SIG-M5 treated with dmso at 0.1 percent for 504 hours (cell line): ENCODE measurements at regions not wholly inside any gene's neighbourhood (a gene's known extent, or its start where the extent isn't known, plus 50 kb on each side); places are given as distances from the start of the nearest gene placed in this dataset.
"Not testable (repeated sequence)": the region's sequence is repeated elsewhere in the genome, so short reads cannot be mapped to it uniquely, and the experiment has no call there.

ENCODE experiments used
- DNase-seq: peaks from one replicate; lab custom pipeline; 2025; ENCODE audit not compliant: unreplicated experiment; lab: John Stamatoyannopoulos, UW

GRCh38 chr5:56309262-56309826 lies 76.2 kb upstream of the ANKRD55 start:
- DNase-seq, result no peak

- no peak for DNase-seq
Observed at GRCh38 chr5:56307714-56308333, 74.7 kb upstream of the ANKRD55 start.

GRCh38 chr5:56306433-56307150 lies 73.5 kb upstream of the ANKRD55 start:
- DNase-seq, result no peak

- no peak for DNase-seq
Observed at GRCh38 chr5:56305001-56305950, 72.1 kb upstream of the ANKRD55 start.

GRCh38 chr5:56303511-56303910 lies 70.4 kb upstream of the ANKRD55 start:
- DNase-seq, result no peak

- no peak for DNase-seq
Observed at GRCh38 chr5:56302027-56302426, 68.9 kb upstream of the ANKRD55 start.

- DNase-seq, result no peak
Observed at GRCh38 chr5:56301069-56301468, 67.9 kb upstream of the ANKRD55 start.

- no peak for DNase-seq
Observed at GRCh38 chr5:56299212-56299611, 66.1 kb upstream of the ANKRD55 start.

- DNase-seq, result no peak
Observed at GRCh38 chr5:56298336-56299090, 65.4 kb upstream of the ANKRD55 start.

GRCh38 chr5:56297851-56298250 lies 64.7 kb upstream of the ANKRD55 start:
- DNase-seq, result no peak

- not testable (repeated sequence) for DNase-seq
Observed at GRCh38 chr5:56295311-56295710, 62.2 kb upstream of the ANKRD55 start.

- no peak for DNase-seq
Observed at GRCh38 chr5:56294354-56294753, 61.2 kb upstream of the ANKRD55 start.

- not testable (repeated sequence) for DNase-seq
Observed at GRCh38 chr5:56292874-56293273, 59.7 kb upstream of the ANKRD55 start.

- DNase-seq, result no peak
Observed at GRCh38 chr5:56291661-56292374, 58.7 kb upstream of the ANKRD55 start.

- DNase-seq, result no peak
Observed at GRCh38 chr5:56291079-56291643, 58.0 kb upstream of the ANKRD55 start.

- DNase-seq, result no peak
Observed at GRCh38 chr5:56290378-56291078, 57.4 kb upstream of the ANKRD55 start.

- DNase-seq, result no peak
Observed at GRCh38 chr5:56289602-56289987, 56.5 kb upstream of the ANKRD55 start.

GRCh38 chr5:56288873-56289601 lies 55.9 kb upstream of the ANKRD55 start:
- DNase-seq, result no peak
